Endothelial cell (in vitro differentiated cells): ENCODE measurements at regions not wholly inside any gene's neighbourhood (a gene's known extent, or its start where the extent isn't known, plus 50 kb on each side); places are given as distances from the start of the nearest gene placed in this dataset.

Experiments used
- DNase-seq: peaks from one replicate; pipeline ENCODE4 v3.0.0; 2021; ENCODE audit warnings: low spot score
- H3K27ac Mint-ChIP-seq: one replicate; pipeline ENCODE4 v1.8.0; 2021; ENCODE audit warnings: mixed read lengths, inconsistent platforms; ENCODE audit not compliant: unreplicated experiment
- H3K27me3 Mint-ChIP-seq: one replicate; pipeline ENCODE4 v1.8.0; 2021; ENCODE audit warnings: mild to moderate bottlenecking, moderate library complexity, mixed read lengths, inconsistent platforms; ENCODE audit not compliant: unreplicated experiment
- H3K36me3 Mint-ChIP-seq: one replicate; pipeline ENCODE4 v1.8.0; 2021; ENCODE audit warnings: mild to moderate bottlenecking, low read depth, mixed read lengths, inconsistent platforms; ENCODE audit not compliant: unreplicated experiment
- H3K4me1 Mint-ChIP-seq: one replicate; pipeline ENCODE4 v1.8.0; 2021; ENCODE audit warnings: mild to moderate bottlenecking, mixed read lengths, inconsistent platforms; ENCODE audit not compliant: unreplicated experiment
- H3K4me3 Mint-ChIP-seq: one replicate; pipeline ENCODE4 v1.8.0; 2021; ENCODE audit warnings: mild to moderate bottlenecking, mixed read lengths, inconsistent platforms; ENCODE audit not compliant: unreplicated experiment
- H3K9me3 Mint-ChIP-seq: one replicate; pipeline ENCODE4 v1.8.0; 2021; ENCODE audit warnings: mixed read lengths, inconsistent platforms; ENCODE audit not compliant: unreplicated experiment
- CTCF ChIP-seq: fragments of 200-600 bp; sonication (generic); IDR thresholded peaks from one replicate; pipeline ENCODE4 v1.5.0; 2021; ENCODE audit warnings: antibody characterized with exemption; ENCODE audit not compliant: unreplicated experiment

GRCh38 chr6:11330413-11330760, 97.9 kb upstream of the NEDD9 start:
- H3K4me3 Mint-ChIP-seq: no peak overlapping the region
- peaks cover 4% of the 10 kb centered on the region for H3K27me3 Mint-ChIP-seq
- DNase-seq: no peak
- no peak for TF ChIP-seq CTCF
- no peaks in the 10 kb centered on the region for H3K9me3 Mint-ChIP-seq
- no peaks in the 10 kb centered on the region for H3K36me3 Mint-ChIP-seq
- peaks cover 22% of the 10 kb centered on the region for H3K4me1 Mint-ChIP-seq
- peak overlapping the region; percentile 62 for H3K27ac Mint-ChIP-seq

- Mint-ChIP-seq H3K9me3 (no peaks in the 10 kb centered on the region), H3K4me3 (no peak overlapping the region), H3K36me3 (no peaks in the 10 kb centered on the region), H3K27ac (peak overlapping the region; percentile 62), H3K4me1 (peaks cover 22% of the 10 kb centered on the region), H3K27me3 (peaks cover 4% of the 10 kb centered on the region)
- TF ChIP-seq CTCF: no peak
- DNase-seq: no peak
Measured at GRCh38 chr6:11329726-11330412, 97.4 kb upstream of the NEDD9 start.

DNA sequence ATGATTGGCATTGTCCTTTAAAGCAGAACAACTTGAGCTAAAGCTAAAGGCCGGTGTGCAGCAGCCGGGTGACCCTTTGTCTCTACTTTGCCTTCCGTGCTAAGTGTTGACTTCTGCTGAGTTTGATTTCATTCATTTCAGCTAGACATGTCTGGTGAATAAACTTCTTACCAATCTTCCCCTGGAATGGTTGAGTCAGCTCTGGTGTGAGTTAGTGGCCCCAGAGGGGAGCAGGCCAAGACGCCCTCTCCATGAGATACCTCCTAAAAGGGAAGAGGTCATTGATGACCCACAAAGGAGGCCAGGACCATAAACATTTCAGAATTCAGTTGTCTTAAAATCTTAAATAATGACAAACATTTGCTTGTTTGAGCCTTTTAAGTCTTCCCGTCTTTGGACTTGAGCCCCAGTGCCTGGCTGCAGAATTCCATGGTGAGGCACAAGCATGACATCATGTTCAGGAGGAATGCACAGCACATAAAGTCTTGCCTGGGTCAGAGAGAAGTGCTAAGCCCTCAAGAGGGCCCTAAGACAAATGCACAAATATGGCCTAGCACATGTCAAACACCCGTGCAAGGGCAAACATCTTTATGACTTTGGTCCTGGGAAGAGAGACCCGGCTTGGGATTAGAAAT, 96.3 kb upstream of the NEDD9 start:
- TF ChIP-seq CTCF: no peak
- H3K4me3 Mint-ChIP-seq: no peak overlapping the region
- no peak overlapping the region for H3K27ac Mint-ChIP-seq
- peaks cover 22% of the 10 kb centered on the region for H3K4me1 Mint-ChIP-seq
- H3K9me3 Mint-ChIP-seq: no peaks in the 10 kb centered on the region
- H3K27me3 Mint-ChIP-seq: peaks cover 4% of the 10 kb centered on the region
- H3K36me3 Mint-ChIP-seq: no peaks in the 10 kb centered on the region
- DNase-seq: no peak

- DNase-seq: no peak
- H3K27me3 Mint-ChIP-seq: peaks cover 4% of the 10 kb centered on the region
- H3K27ac Mint-ChIP-seq: no peak overlapping the region
- no peak overlapping the region for H3K4me3 Mint-ChIP-seq
- no peaks in the 10 kb centered on the region for H3K9me3 Mint-ChIP-seq
- peaks cover 22% of the 10 kb centered on the region for H3K4me1 Mint-ChIP-seq
- TF ChIP-seq CTCF: no peak
- no peaks in the 10 kb centered on the region for H3K36me3 Mint-ChIP-seq
Measured at GRCh38 chr6:11327961-11328360, 95.5 kb upstream of the NEDD9 start.

DNA sequence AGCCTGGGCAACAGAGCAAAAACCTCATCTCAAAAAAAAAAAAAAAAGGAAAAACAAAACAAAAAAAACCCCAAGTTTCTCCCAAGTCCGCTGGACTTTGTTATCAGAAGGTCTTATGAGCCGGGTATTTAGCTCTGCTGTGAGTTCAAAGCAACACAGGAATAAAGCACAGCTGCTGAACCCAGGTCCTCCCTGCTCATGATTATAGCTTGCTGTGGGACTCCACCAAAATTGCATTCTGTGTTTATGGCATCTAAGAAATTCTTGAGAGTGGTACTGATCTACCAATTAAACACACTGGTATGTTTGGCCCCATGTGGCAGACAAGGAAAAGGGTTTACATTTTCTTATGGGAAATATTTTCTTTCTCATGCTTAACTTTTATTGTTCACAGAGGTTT, 93.6 kb upstream of the NEDD9 start:
- H3K27ac Mint-ChIP-seq: no peak overlapping the region
- TF ChIP-seq CTCF: no peak
- no peak overlapping the region for H3K4me3 Mint-ChIP-seq
- no peaks in the 10 kb centered on the region for H3K9me3 Mint-ChIP-seq
- H3K36me3 Mint-ChIP-seq: no peaks in the 10 kb centered on the region
- no peak for DNase-seq
- H3K4me1 Mint-ChIP-seq: peaks cover 11% of the 10 kb centered on the region
- peaks cover 4% of the 10 kb centered on the region for H3K27me3 Mint-ChIP-seq
